ENCODE measurements at regions not wholly inside any gene's neighbourhood (a gene's known extent, or its start where the extent isn't known, plus 50 kb on each side); places are given as distances from the start of the nearest gene placed in this dataset.

DNA sequence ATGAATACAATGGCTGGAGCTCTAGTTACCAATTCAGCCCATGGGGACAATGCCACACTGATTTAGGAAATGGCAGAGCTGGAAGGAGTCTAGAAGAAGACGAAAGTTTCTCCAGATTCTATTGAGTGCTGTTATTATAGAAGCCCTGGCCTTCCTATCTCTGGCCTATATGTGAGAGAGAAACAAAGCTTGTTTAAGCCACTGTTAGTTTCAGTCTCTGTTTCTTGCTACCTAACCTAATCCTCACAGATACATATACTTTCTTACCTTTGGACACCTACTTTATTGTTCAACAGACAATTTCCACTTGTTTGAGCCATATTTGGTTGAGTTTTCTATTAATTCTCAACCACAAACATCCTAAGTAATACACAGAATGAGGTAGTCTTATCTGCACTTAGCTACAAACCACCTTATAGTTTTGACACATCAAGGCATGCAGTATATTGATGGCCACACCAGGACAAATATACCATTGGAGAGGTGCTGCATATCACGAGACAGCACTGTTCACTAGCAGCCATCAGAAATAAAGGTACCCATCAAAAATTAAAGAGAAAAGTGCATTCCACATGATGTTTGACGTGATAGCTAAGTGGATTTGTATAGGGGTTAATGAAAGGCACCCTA, 190.2 kb downstream of the SMIM20 start:
- no peak overlapping the region for H3K27ac ChIP-seq (replicated peaks)
- H3K27me3 ChIP-seq (ENCODE audit: insufficient read depth, poor library complexity, severe bottlenecking): no peaks in the 10 kb centered on the region
- DNase-seq (ENCODE audit: low read depth in 1 of 2, low spot score in 1 of 2): no peak
- H3K4me3 ChIP-seq (replicated peaks; ENCODE audit: insufficient read depth, low read length): no peak overlapping the region
- TF ChIP-seq, protein P1, sequence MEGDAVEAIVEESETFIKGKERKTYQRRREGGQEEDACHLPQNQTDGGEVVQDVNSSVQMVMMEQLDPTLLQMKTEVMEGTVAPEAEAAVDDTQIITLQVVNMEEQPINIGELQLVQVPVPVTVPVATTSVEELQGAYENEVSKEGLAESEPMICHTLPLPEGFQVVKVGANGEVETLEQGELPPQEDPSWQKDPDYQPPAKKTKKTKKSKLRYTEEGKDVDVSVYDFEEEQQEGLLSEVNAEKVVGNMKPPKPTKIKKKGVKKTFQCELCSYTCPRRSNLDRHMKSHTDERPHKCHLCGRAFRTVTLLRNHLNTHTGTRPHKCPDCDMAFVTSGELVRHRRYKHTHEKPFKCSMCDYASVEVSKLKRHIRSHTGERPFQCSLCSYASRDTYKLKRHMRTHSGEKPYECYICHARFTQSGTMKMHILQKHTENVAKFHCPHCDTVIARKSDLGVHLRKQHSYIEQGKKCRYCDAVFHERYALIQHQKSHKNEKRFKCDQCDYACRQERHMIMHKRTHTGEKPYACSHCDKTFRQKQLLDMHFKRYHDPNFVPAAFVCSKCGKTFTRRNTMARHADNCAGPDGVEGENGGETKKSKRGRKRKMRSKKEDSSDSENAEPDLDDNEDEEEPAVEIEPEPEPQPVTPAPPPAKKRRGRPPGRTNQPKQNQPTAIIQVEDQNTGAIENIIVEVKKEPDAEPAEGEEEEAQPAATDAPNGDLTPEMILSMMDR (IDR thresholded peaks at IDR 0.05; ENCODE audit: insufficient read depth, low read length): no peak
- TF ChIP-seq POLR2AphosphoS5 (IDR thresholded peaks at IDR 0.05; ENCODE audit: low read depth) (no peak), SPI1 (IDR thresholded peaks at IDR 0.05; ENCODE audit: borderline replicate concordance, low read depth) (no peak), GABPA (IDR thresholded peaks at IDR 0.05; ENCODE audit: low read depth) (no peak)
- TF ChIP-seq, protein P2, sequence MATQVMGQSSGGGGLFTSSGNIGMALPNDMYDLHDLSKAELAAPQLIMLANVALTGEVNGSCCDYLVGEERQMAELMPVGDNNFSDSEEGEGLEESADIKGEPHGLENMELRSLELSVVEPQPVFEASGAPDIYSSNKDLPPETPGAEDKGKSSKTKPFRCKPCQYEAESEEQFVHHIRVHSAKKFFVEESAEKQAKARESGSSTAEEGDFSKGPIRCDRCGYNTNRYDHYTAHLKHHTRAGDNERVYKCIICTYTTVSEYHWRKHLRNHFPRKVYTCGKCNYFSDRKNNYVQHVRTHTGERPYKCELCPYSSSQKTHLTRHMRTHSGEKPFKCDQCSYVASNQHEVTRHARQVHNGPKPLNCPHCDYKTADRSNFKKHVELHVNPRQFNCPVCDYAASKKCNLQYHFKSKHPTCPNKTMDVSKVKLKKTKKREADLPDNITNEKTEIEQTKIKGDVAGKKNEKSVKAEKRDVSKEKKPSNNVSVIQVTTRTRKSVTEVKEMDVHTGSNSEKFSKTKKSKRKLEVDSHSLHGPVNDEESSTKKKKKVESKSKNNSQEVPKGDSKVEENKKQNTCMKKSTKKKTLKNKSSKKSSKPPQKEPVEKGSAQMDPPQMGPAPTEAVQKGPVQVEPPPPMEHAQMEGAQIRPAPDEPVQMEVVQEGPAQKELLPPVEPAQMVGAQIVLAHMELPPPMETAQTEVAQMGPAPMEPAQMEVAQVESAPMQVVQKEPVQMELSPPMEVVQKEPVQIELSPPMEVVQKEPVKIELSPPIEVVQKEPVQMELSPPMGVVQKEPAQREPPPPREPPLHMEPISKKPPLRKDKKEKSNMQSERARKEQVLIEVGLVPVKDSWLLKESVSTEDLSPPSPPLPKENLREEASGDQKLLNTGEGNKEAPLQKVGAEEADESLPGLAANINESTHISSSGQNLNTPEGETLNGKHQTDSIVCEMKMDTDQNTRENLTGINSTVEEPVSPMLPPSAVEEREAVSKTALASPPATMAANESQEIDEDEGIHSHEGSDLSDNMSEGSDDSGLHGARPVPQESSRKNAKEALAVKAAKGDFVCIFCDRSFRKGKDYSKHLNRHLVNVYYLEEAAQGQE (IDR thresholded peaks at IDR 0.05; ENCODE audit: insufficient replicate concordance, low read depth): no peak

DNA sequence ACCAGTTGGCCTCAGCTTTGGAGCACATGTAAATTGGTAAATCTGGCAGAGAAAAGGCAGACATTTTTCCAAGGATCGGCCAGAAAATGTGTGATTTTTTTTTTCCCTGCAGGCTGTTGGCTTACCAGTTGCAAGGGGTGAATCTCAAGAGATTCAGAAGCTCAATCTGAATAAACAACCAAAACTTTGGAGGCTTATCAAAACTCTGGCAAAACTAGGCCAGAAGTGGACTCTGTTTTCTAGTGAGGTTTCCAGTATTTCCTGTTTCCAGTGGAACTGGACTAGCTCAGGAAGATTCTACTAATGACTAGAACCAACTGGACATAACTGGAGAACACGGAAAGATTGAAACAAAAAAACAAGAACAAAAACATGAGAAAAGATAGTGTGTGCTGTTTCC, 191.3 kb downstream of the SMIM20 start:
- no peak overlapping the region for H3K4me3 ChIP-seq (replicated peaks; ENCODE audit: insufficient read depth, low read length)
- DNase-seq (ENCODE audit: low read depth in 1 of 2, low spot score in 1 of 2): no peak
- TF ChIP-seq, protein P2 (IDR thresholded peaks at IDR 0.05; ENCODE audit: insufficient replicate concordance, low read depth): no peak
- TF ChIP-seq, protein P1 (IDR thresholded peaks at IDR 0.05; ENCODE audit: insufficient read depth, low read length): no peak
- no peak for TF ChIP-seq GABPA (IDR thresholded peaks at IDR 0.05; ENCODE audit: low read depth)
- no peak for TF ChIP-seq POLR2AphosphoS5 (IDR thresholded peaks at IDR 0.05; ENCODE audit: low read depth)
- TF ChIP-seq SPI1 (IDR thresholded peaks at IDR 0.05; ENCODE audit: borderline replicate concordance, low read depth): no peak

DNA sequence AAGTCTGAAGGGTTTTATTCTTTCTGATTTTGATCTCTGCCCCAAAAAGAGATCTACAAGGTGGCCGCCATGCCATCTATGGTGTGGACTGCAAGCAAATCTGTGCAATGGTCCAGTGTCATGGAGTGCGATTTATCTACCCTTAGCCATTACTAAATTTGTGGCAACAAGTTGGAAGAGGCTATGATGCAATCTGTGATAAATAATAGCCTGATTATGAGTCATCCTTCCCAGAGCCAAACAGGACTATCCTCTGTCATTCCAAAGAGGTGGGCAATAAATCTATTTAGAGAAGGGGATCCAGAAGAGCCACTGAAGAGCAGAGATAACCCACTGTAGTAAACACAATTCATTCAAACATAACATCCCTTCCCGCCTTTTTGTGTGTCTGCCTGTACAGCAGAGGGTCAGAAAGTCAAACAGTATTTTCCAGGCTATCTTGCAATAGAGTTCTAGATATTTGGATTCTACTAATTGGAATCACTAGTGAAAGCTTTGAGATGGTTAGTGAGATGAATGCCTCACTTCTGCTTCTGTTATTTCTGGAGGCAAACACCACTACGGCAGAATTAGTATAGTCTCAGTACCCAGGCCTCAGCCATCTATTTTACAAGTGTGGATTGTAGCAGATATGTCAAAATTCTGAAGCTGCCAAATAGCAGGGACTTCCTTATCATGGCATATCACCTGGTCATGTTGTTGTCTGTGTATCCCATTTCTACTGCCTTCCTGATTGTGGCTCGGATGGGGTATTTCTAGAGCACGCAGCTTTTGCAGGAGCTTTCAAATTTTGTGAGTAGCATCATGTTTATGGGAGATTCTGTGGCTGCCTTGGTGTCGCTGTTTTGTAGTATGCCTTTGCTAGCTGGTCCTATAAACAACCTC, 192.0 kb downstream of the SMIM20 start:
- TF ChIP-seq GABPA (IDR thresholded peaks at IDR 0.05; ENCODE audit: low read depth) (no peak), POLR2AphosphoS5 (IDR thresholded peaks at IDR 0.05; ENCODE audit: low read depth) (no peak), SPI1 (IDR thresholded peaks at IDR 0.05; ENCODE audit: borderline replicate concordance, low read depth) (no peak)
- TF ChIP-seq, protein P2 (IDR thresholded peaks at IDR 0.05; ENCODE audit: insufficient replicate concordance, low read depth): no peak
- TF ChIP-seq, protein P1 (IDR thresholded peaks at IDR 0.05; ENCODE audit: insufficient read depth, low read length): no peak
- Histone ChIP-seq H3K27me3 (ENCODE audit: insufficient read depth, poor library complexity, severe bottlenecking) (no peaks in the 10 kb centered on the region), H3K4me3 (replicated peaks; ENCODE audit: insufficient read depth, low read length) (no peak overlapping the region), H3K27ac (replicated peaks) (no peak overlapping the region)
- no peak for DNase-seq (ENCODE audit: low read depth in 1 of 2, low spot score in 1 of 2)

More for the DNA sequence above, 191.3 kb downstream of the SMIM20 start:
- Histone ChIP-seq H3K27me3 (ENCODE audit: insufficient read depth, poor library complexity, severe bottlenecking) (no peaks in the 10 kb centered on the region), H3K27ac (replicated peaks) (no peak overlapping the region)

All from HL-60 (cell line).